ENCODE measurements at regions not wholly inside any gene's neighbourhood (a gene's known extent, or its start where the extent isn't known, plus 50 kb on each side); places are given as distances from the start of the nearest gene placed in this dataset.

GRCh38 chr15:69712991-69713390 lies 260.4 kb downstream of the RPLP1 start:
- Histone ChIP-seq H3K4me1 (no peaks in the 10 kb centered on the region), H3K27ac (no peak overlapping the region), H3K27me3 (no peaks in the 10 kb centered on the region), H3K4me3 (replicated peaks in 1 of 3) (no peak overlapping the region), H3K9me3 (no peaks in the 10 kb centered on the region), H3K36me3 (no peaks in the 10 kb centered on the region)
- 85 to 90% methylated on average over 2 of the region's 2 CpGs for WGBS, 2 donors
- DNase-seq: no peak
- TF ChIP-seq CTCF (IDR thresholded peaks at IDR 0.05): no peak
- intact Hi-C loops (cut with DNase I): no loop called here

GRCh38 chr15:69713726-69714559 lies 261.3 kb downstream of the RPLP1 start:
- intact Hi-C loops (cut with DNase I): no loop called here
- H3K27me3 ChIP-seq: no peaks in the 10 kb centered on the region
- no peaks in the 10 kb centered on the region for H3K4me1 ChIP-seq
- no peak overlapping the region for H3K4me3 ChIP-seq (replicated peaks in 1 of 3)
- WGBS, 2 donors: 86% methylated on average over 9 of the region's 9 CpGs
- no peak overlapping the region for H3K27ac ChIP-seq
- DNase-seq: no peak
- no peaks in the 10 kb centered on the region for H3K9me3 ChIP-seq
- TF ChIP-seq CTCF (IDR thresholded peaks at IDR 0.05) (no peak), POLR2A (IDR thresholded peaks at IDR 0.05) (no peak)
- no peaks in the 10 kb centered on the region for H3K36me3 ChIP-seq

- TF ChIP-seq POLR2A (IDR thresholded peaks at IDR 0.05) (no peak), CTCF (IDR thresholded peaks at IDR 0.05) (no peak)
- Histone ChIP-seq H3K27ac (no peak overlapping the region), H3K4me3 (replicated peaks in 1 of 3) (no peak overlapping the region), H3K9me3 (no peaks in the 10 kb centered on the region), H3K27me3 (no peaks in the 10 kb centered on the region), H3K4me1 (no peaks in the 10 kb centered on the region), H3K36me3 (no peaks in the 10 kb centered on the region)
- WGBS, 2 donors: 16 to 48% methylated on average over 2 of the region's 2 CpGs
- intact Hi-C loops (cut with DNase I): no loop called here
- DNase-seq: no peak
These were observed 262.6 kb downstream of the RPLP1 start for GRCh38 chr15:69715210-69715609.

GRCh38 chr15:69718436-69718835 lies 265.8 kb downstream of the RPLP1 start:
- Histone ChIP-seq H3K27ac (no peak overlapping the region), H3K4me1 (no peaks in the 10 kb centered on the region), H3K9me3 (no peaks in the 10 kb centered on the region), H3K27me3 (no peaks in the 10 kb centered on the region), H3K4me3 (replicated peaks in 1 of 3) (no peak overlapping the region), H3K36me3 (no peaks in the 10 kb centered on the region)
- TF ChIP-seq POLR2A (IDR thresholded peaks at IDR 0.05): no peak
- no peak for TF ChIP-seq CTCF (IDR thresholded peaks at IDR 0.05)
- intact Hi-C loops (cut with DNase I): no loop called here
- 88 to 94% methylated on average over 2 of the region's 2 CpGs for WGBS, 2 donors
- DNase-seq: no peak

- TF ChIP-seq CTCF (IDR thresholded peaks at IDR 0.05) (no peak), POLR2A (IDR thresholded peaks at IDR 0.05) (no peak)
- Histone ChIP-seq H3K4me3 (replicated peaks in 1 of 3) (no peak overlapping the region), H3K27ac (no peak overlapping the region), H3K9me3 (no peaks in the 10 kb centered on the region), H3K4me1 (no peaks in the 10 kb centered on the region), H3K36me3 (no peaks in the 10 kb centered on the region), H3K27me3 (no peaks in the 10 kb centered on the region)
- 82 to 85% methylated on average over 4 of the region's 4 CpGs for WGBS, 2 donors
- no peak for DNase-seq
- intact Hi-C loops (cut with DNase I): no loop called here
These were observed 266.3 kb downstream of the RPLP1 start for GRCh38 chr15:69718916-69719315.

Measured in thyroid gland (tissue), 4 donors.